ENCODE measurements at regions not wholly inside any gene's neighbourhood (a gene's known extent, or its start where the extent isn't known, plus 50 kb on each side); places are given as distances from the start of the nearest gene placed in this dataset.

- Histone ChIP-seq H3K4me3 (no peak overlapping the region), H3K9me3 (replicated peaks) (peaks cover 75% of the 10 kb centered on the region), H3K36me3 (no peaks in the 10 kb centered on the region), H3K27ac (replicated peaks) (no peak overlapping the region), H3K4me1 (no peaks in the 10 kb centered on the region), H3K27me3 (ENCODE audit: low read depth) (no peaks in the 10 kb centered on the region)
- TF ChIP-seq, protein P1, sequence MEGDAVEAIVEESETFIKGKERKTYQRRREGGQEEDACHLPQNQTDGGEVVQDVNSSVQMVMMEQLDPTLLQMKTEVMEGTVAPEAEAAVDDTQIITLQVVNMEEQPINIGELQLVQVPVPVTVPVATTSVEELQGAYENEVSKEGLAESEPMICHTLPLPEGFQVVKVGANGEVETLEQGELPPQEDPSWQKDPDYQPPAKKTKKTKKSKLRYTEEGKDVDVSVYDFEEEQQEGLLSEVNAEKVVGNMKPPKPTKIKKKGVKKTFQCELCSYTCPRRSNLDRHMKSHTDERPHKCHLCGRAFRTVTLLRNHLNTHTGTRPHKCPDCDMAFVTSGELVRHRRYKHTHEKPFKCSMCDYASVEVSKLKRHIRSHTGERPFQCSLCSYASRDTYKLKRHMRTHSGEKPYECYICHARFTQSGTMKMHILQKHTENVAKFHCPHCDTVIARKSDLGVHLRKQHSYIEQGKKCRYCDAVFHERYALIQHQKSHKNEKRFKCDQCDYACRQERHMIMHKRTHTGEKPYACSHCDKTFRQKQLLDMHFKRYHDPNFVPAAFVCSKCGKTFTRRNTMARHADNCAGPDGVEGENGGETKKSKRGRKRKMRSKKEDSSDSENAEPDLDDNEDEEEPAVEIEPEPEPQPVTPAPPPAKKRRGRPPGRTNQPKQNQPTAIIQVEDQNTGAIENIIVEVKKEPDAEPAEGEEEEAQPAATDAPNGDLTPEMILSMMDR (IDR thresholded peaks at IDR 0.05; ENCODE audit: borderline replicate concordance): no peak
- DNase-seq: no peak
- intact Hi-C loops (cut with micrococcal nuclease): no loop called here
Observed at GRCh38 chr9:29126783-29127182, 1553.5 kb upstream of the C9orf72 start.

- TF ChIP-seq, protein P1 (IDR thresholded peaks at IDR 0.05; ENCODE audit: borderline replicate concordance): no peak
- Histone ChIP-seq H3K27ac (replicated peaks) (no peak overlapping the region), H3K36me3 (no peaks in the 10 kb centered on the region), H3K27me3 (ENCODE audit: low read depth) (no peaks in the 10 kb centered on the region), H3K4me1 (no peaks in the 10 kb centered on the region), H3K4me3 (no peak overlapping the region), H3K9me3 (replicated peaks) (peaks cover 68% of the 10 kb centered on the region)
- no peak for DNase-seq
- intact Hi-C loops (cut with micrococcal nuclease): no loop called here
Observed at GRCh38 chr9:29129763-29130162, 1556.5 kb upstream of the C9orf72 start.

- H3K27ac ChIP-seq (replicated peaks): no peak overlapping the region
- TF ChIP-seq, protein P1 (IDR thresholded peaks at IDR 0.05; ENCODE audit: borderline replicate concordance): no peak
- H3K4me3 ChIP-seq: no peak overlapping the region
- no peak for DNase-seq
- no peaks in the 10 kb centered on the region for H3K27me3 ChIP-seq (ENCODE audit: low read depth)
- H3K36me3 ChIP-seq: no peaks in the 10 kb centered on the region
- H3K9me3 ChIP-seq (replicated peaks): peaks cover 54% of the 10 kb centered on the region
- no peaks in the 10 kb centered on the region for H3K4me1 ChIP-seq
- intact Hi-C loops (cut with micrococcal nuclease): no loop called here
Observed at GRCh38 chr9:29144476-29144875, 1571.2 kb upstream of the C9orf72 start.

DNA sequence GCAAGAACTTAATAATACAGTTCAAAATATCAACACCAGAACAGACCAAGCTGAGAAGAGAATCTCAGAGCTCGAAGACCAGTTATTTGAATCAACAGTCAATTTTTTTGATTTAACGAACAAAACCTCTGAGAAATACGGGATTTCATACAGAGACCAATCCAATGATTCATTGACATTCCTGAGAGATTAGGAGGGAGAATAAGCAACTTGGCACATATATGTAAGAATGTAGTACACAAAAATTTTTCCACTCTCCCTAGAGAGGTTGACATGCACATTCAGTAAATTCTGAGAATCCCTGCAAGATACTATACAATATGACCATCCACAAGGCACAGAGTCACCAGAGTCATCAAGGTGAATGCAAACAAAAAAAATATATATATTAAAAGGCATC is 1577.3 kb upstream of the C9orf72 start:
- TF ChIP-seq, protein P1 (IDR thresholded peaks at IDR 0.05; ENCODE audit: borderline replicate concordance): no peak
- Histone ChIP-seq H3K27me3 (ENCODE audit: low read depth) (no peaks in the 10 kb centered on the region), H3K27ac (replicated peaks) (no peak overlapping the region), H3K4me1 (no peaks in the 10 kb centered on the region), H3K4me3 (no peak overlapping the region), H3K36me3 (no peaks in the 10 kb centered on the region), H3K9me3 (replicated peaks) (peaks cover 5% of the 10 kb centered on the region)
- intact Hi-C loops (cut with micrococcal nuclease): no loop called here
- no peak for DNase-seq

DNA sequence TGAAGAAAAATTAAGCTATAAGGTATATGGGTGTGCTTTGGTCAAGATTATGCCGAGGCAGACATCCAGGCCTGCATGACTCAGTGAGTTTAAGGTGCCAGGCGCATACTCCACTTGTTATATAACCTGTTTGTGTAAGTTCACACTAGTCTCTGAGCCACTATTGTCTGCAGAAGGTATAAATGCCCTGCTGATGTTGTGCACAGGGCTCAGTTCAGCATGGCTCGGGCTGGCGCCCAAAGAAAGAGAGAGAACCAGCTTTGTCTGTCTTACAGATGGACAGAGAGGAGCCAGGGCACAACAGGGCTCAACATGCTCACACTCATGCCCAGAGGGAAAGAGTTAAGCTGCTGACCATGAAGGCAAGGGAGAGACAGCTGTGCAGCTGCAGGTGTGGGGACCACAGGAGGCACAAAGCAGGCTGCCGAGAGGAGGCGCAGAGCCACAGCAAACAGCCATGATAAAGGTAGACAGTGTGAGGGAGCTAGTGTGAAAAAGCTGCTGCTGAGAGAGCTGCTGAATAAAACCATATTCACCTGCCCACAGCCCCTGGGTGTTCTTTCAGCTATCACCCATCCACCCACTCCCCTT is 1587.6 kb upstream of the C9orf72 start:
- no peaks in the 10 kb centered on the region for H3K27me3 ChIP-seq (ENCODE audit: low read depth)
- TF ChIP-seq, protein P1 (IDR thresholded peaks at IDR 0.05; ENCODE audit: borderline replicate concordance): no peak
- DNase-seq: no peak
- H3K9me3 ChIP-seq (replicated peaks): no peaks in the 10 kb centered on the region
- no peak overlapping the region for H3K4me3 ChIP-seq
- H3K27ac ChIP-seq (replicated peaks): no peak overlapping the region
- no peaks in the 10 kb centered on the region for H3K36me3 ChIP-seq
- H3K4me1 ChIP-seq: no peaks in the 10 kb centered on the region
- intact Hi-C loops (cut with micrococcal nuclease): no loop called here

All from left ventricle myocardium inferior (tissue), 1 donor.